PC-3 (cell line): ENCODE measurements at regions not wholly inside any gene's neighbourhood (a gene's known extent, or its start where the extent isn't known, plus 50 kb on each side); places are given as distances from the start of the nearest gene placed in this dataset.

Source experiments
- ATAC-seq: fragments of 200-7000 bp; cut with Tn5 transposase; 2 replicates; pipeline ENCODE4 v1.9.1; 2020; ENCODE audit warnings: mild to moderate bottlenecking, moderate library complexity
- BruUV-seq: library from RNA; stranded (reverse); fragments of 400-500 nt; replicated peaks from 2 replicates; lab custom pipeline; 2021; lab: Mats Ljungman, UMichigan
- CTCF ChIA-PET: fragments of 300-600 bp; sonication (Branson Sonifier 250); formaldehyde crosslinking; loops from one replicate; lab custom pipeline; 2022; ENCODE audit warnings: antibody characterized with exemption; lab: Charles Lee
- POLR2A ChIA-PET: fragments of 300-600 bp; sonication (Branson Sonifier 250); formaldehyde crosslinking; loops from one replicate; lab custom pipeline; 2022; ENCODE audit warnings: antibody characterized with exemption; ENCODE audit not compliant: unreplicated experiment; lab: Charles Lee
- DNase-seq: peaks from one replicate; pipeline ENCODE4 v3.0.0-alpha.2; 2015
- H2AFZ ChIP-seq: fragments of 300-600 bp; sonication (generic); 2 replicates; pipeline ENCODE4 v1.6.0; 2016; ENCODE audit warnings: antibody characterized with exemption, low read length
- H3F3A ChIP-seq: fragments of 300-600 bp; sonication (generic); one replicate; pipeline ENCODE4 v1.6.0; 2017; ENCODE audit warnings: antibody characterized with exemption, low read length, control low read depth, mild to moderate bottlenecking; ENCODE audit not compliant: unreplicated experiment
- H3K27ac ChIP-seq: fragments of 300-600 bp; sonication (generic); 2 replicates; pipeline ENCODE4 v1.5.1; 2016; ENCODE audit warnings: mild to moderate bottlenecking, low read length
- H3K27me3 ChIP-seq: fragments of 300-600 bp; sonication (generic); 2 replicates; pipeline ENCODE4 v1.6.1; 2016; ENCODE audit warnings: low read length, mixed read lengths
- H3K36me3 ChIP-seq: fragments of 300-600 bp; sonication (generic); 2 replicates; pipeline ENCODE4 v1.6.1; 2016; ENCODE audit warnings: low read depth, mixed run types, low read length, mixed read lengths
- H3K4me1 ChIP-seq: fragments of 300-600 bp; sonication (generic); 2 replicates; pipeline ENCODE4 v1.5.1; 2016; ENCODE audit warnings: low read length; ENCODE audit not compliant: insufficient read depth
- H3K4me2 ChIP-seq: fragments of 300-600 bp; sonication (generic); 2 replicates; pipeline ENCODE4 v1.6.0; 2016; ENCODE audit warnings: low read length
- H3K4me3 ChIP-seq: fragments of 300-600 bp; sonication (generic); 2 replicates; pipeline ENCODE4 v1.5.1; 2016; ENCODE audit warnings: mild to moderate bottlenecking, low read length, mixed read lengths
- H3K79me2 ChIP-seq: fragments of 300-600 bp; sonication (generic); 2 replicates; pipeline ENCODE4 v1.6.1; 2017; ENCODE audit warnings: low read length, mixed read lengths
- H3K9ac ChIP-seq: fragments of 300-600 bp; sonication (generic); 2 replicates; pipeline ENCODE4 v1.6.0; 2016; ENCODE audit warnings: mild to moderate bottlenecking, low read length
- H3K9me2 ChIP-seq: fragments of 300-600 bp; sonication (generic); replicated peaks from 2 replicates; pipeline ENCODE4 v1.6.1; 2016; ENCODE audit warnings: mixed run types, low read length, mixed read lengths
- H3K9me3 ChIP-seq: fragments of 300-600 bp; sonication (generic); 2 replicates; pipeline ENCODE4 v1.6.1; 2016; ENCODE audit warnings: low read length, mixed read lengths
- H4K20me1 ChIP-seq: fragments of 300-600 bp; sonication (generic); 2 replicates; pipeline ENCODE4 v1.6.1; 2016; ENCODE audit warnings: low read length, mixed read lengths
- CTCF ChIP-seq: fragments of 300-600 bp; sonication (generic); conservative IDR thresholded peaks from 2 replicates; pipeline ENCODE4 v1.5.1; 2017; ENCODE audit warnings: antibody characterized with exemption, low read depth, mild to moderate bottlenecking, low read length
- EZH2 ChIP-seq: fragments of 300-600 bp; sonication (generic); IDR thresholded peaks from one replicate; pipeline ENCODE4 v1.6.1; 2017; ENCODE audit warnings: antibody characterized with exemption, mild to moderate bottlenecking, low read length; ENCODE audit not compliant: unreplicated experiment
- EZH2phosphoT487 ChIP-seq: fragments of 300-600 bp; sonication (generic); IDR thresholded peaks from 2 replicates; pipeline ENCODE4 v1.6.1; 2018; ENCODE audit warnings: mild to moderate bottlenecking, antibody characterized with exemption, low read length, borderline replicate concordance
- intact Hi-C: fragments of 100-400 bp; cut with micrococcal nuclease; formaldehyde crosslinking; loops from 2 replicates; pipeline ENCODE4 v1.9.0; 2023

- BruUV-seq: no TSS peak
- Histone ChIP-seq H3K27ac (no peak overlapping the region), H3K27me3 (no peaks in the 10 kb centered on the region), H3K4me2 (no peak overlapping the region), H3K4me1 (no peaks in the 10 kb centered on the region), H3K9me3 (no peaks in the 10 kb centered on the region), H3K9ac (no peak overlapping the region), H3K4me3 (no peak overlapping the region), H3K36me3 (no peaks in the 10 kb centered on the region), H3K9me2 (0 out of 2 replicates have a peak, but pooled peaks cover 3% of the 10 kb centered on the region), H3K79me2 (no peaks in the 10 kb centered on the region), H2AFZ (no peak overlapping the region), H4K20me1 (no peaks in the 10 kb centered on the region), H3F3A (no peaks in the 10 kb centered on the region)
- intact Hi-C loops: no loop called here
- no peak for DNase-seq
- CTCF ChIA-PET: interaction anchor here (0.5 kb wide), 1 partner anchor 332 kb away, joined by 3 read pairs; no protein-coding TSS in a partner anchor
- no peak for ATAC-seq
- TF ChIP-seq EZH2phosphoT487: no peak
- TF ChIP-seq EZH2: no peak
- TF ChIP-seq CTCF: no peak
- POLR2A ChIA-PET: no interaction called here
Observed at GRCh38 chr5:173808079-173808808, 79.9 kb upstream of the CPEB4 start.

- ChIA-PET CTCF (interaction anchor here (0.7 kb wide), 1 partner anchor 88 kb away, joined by 6 read pairs; no protein-coding TSS in a partner anchor), POLR2A (no interaction called here)
- Histone ChIP-seq H3K4me1 (no peaks in the 10 kb centered on the region), H3K79me2 (no peaks in the 10 kb centered on the region), H3K9ac (no peak overlapping the region), H3K27ac (no peak overlapping the region), H3K27me3 (no peaks in the 10 kb centered on the region), H3F3A (no peaks in the 10 kb centered on the region), H3K4me2 (no peak overlapping the region), H2AFZ (no peak overlapping the region), H3K9me2 (0 out of 2 replicates have a peak, but pooled peaks cover 3% of the 10 kb centered on the region), H3K4me3 (no peak overlapping the region), H3K36me3 (no peaks in the 10 kb centered on the region), H3K9me3 (no peaks in the 10 kb centered on the region), H4K20me1 (no peaks in the 10 kb centered on the region)
- DNase-seq (no peak), ATAC-seq (no peak)
- intact Hi-C loops: no loop called here
- TF ChIP-seq CTCF: no peak
- TF ChIP-seq EZH2phosphoT487: no peak
- TF ChIP-seq EZH2: no peak
- no TSS peak for BruUV-seq
Observed at GRCh38 chr5:173809014-173809413, 79.1 kb upstream of the CPEB4 start.
